DND-41 (cell line): ENCODE measurements at regions not wholly inside any gene's neighbourhood (a gene's known extent, or its start where the extent isn't known, plus 50 kb on each side); places are given as distances from the start of the nearest gene placed in this dataset.

ENCODE experiments used
- ATAC-seq: fragments of 200-7000 bp; cut with Tn5 transposase; 3 replicates; pipeline ENCODE4 v1.9.1; 2021; ENCODE audit warnings: low read depth; ENCODE audit not compliant: insufficient read depth
- DNase-seq: peaks from one replicate; pipeline ENCODE4 v3.0.0-alpha.2; 2020
- H2AFZ ChIP-seq: 2 replicates; pipeline ENCODE4 v1.6.0; 2012; ENCODE audit warnings: low read depth, low read length
- H3K27ac ChIP-seq: 2 replicates; pipeline ENCODE4 v1.5.1; 2012; ENCODE audit warnings: low read length, inconsistent platforms
- H3K27me3 ChIP-seq: fragments of 200-600 bp; sonication (generic); 2 replicates; pipeline ENCODE4 v1.6.0; 2012; ENCODE audit warnings: low read length, mild to moderate bottlenecking, inconsistent platforms; ENCODE audit not compliant: insufficient read depth, poor library complexity
- H3K36me3 ChIP-seq: 2 replicates; pipeline ENCODE4 v1.5.1; 2012; ENCODE audit warnings: low read length, inconsistent platforms; ENCODE audit not compliant: insufficient read depth
- H3K4me1 ChIP-seq: 2 replicates; pipeline ENCODE4 v1.5.1; 2012; ENCODE audit warnings: mild to moderate bottlenecking, low read length; ENCODE audit not compliant: insufficient read depth
- H3K4me2 ChIP-seq: 2 replicates; pipeline ENCODE4 v1.6.0; 2012; ENCODE audit warnings: mild to moderate bottlenecking, moderate library complexity, low read length, inconsistent platforms; ENCODE audit not compliant: insufficient read depth
- H3K4me3 ChIP-seq, 2 experiments: fragments of 200-600 bp in 1 of 2; shearing (Covaris generic) in 1 of 2; 2 replicates each; pipeline ENCODE4 v1.5.1; 2012 to 2016; ENCODE audit warnings: inconsistent platforms in 2 of 2, low read length in 2 of 2, mild to moderate bottlenecking in 2 of 2, low read depth in 1 of 2, moderate library complexity in 1 of 2
- H3K79me2 ChIP-seq: 2 replicates; pipeline ENCODE4 v1.6.0; 2012; ENCODE audit warnings: low read length, inconsistent platforms; ENCODE audit not compliant: insufficient read depth
- H3K9ac ChIP-seq: 2 replicates; pipeline ENCODE4 v1.6.0; 2012; ENCODE audit warnings: low read depth, mild to moderate bottlenecking, inconsistent platforms, low read length, moderate library complexity
- H3K9me3 ChIP-seq: 2 replicates; pipeline ENCODE4 v1.5.1; 2012; ENCODE audit warnings: low read length, moderate library complexity, mild to moderate bottlenecking, inconsistent platforms; ENCODE audit not compliant: insufficient read depth, severe bottlenecking
- H4K20me1 ChIP-seq: 2 replicates; pipeline ENCODE4 v1.6.0; 2012; ENCODE audit warnings: low read length; ENCODE audit not compliant: insufficient read depth
- EZH2 ChIP-seq: IDR thresholded peaks from 3 replicates; pipeline ENCODE4 v1.6.1; 2012; ENCODE audit warnings: borderline replicate concordance, low read depth, mild to moderate bottlenecking, moderate library complexity, low read length, inconsistent platforms; ENCODE audit not compliant: severe bottlenecking
- TF ChIP-seq, protein P1 (sequence below): IDR thresholded peaks from 2 replicates; pipeline ENCODE4 v1.5.1; 2012; ENCODE audit warnings: borderline replicate concordance, low read length, moderate library complexity, mild to moderate bottlenecking; ENCODE audit not compliant: poor library complexity, severe bottlenecking; ENCODE audit errors: extremely low read depth

GRCh38 chr6:51542475-51542874 is 544.9 kb downstream of the PKHD1 start:
- Histone ChIP-seq H3K4me2 (no peak overlapping the region), H3K27ac (no peak overlapping the region), H3K27me3 (no peaks in the 10 kb centered on the region), H2AFZ (peak overlapping the region; percentile 51), H4K20me1 (no peaks in the 10 kb centered on the region), H3K9me3 (no peaks in the 10 kb centered on the region), H3K9ac (no peak overlapping the region), H3K4me3 (no peak overlapping the region), H3K36me3 (no peaks in the 10 kb centered on the region), H3K4me1 (no peaks in the 10 kb centered on the region), H3K79me2 (no peaks in the 10 kb centered on the region)
- no peak for TF ChIP-seq EZH2
- TF ChIP-seq, protein P1, sequence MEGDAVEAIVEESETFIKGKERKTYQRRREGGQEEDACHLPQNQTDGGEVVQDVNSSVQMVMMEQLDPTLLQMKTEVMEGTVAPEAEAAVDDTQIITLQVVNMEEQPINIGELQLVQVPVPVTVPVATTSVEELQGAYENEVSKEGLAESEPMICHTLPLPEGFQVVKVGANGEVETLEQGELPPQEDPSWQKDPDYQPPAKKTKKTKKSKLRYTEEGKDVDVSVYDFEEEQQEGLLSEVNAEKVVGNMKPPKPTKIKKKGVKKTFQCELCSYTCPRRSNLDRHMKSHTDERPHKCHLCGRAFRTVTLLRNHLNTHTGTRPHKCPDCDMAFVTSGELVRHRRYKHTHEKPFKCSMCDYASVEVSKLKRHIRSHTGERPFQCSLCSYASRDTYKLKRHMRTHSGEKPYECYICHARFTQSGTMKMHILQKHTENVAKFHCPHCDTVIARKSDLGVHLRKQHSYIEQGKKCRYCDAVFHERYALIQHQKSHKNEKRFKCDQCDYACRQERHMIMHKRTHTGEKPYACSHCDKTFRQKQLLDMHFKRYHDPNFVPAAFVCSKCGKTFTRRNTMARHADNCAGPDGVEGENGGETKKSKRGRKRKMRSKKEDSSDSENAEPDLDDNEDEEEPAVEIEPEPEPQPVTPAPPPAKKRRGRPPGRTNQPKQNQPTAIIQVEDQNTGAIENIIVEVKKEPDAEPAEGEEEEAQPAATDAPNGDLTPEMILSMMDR, result no peak
- ATAC-seq (no peak), DNase-seq (no peak)

GRCh38 chr6:51550243-51550642 is 537.2 kb downstream of the PKHD1 start:
- TF ChIP-seq EZH2, result no peak
- TF ChIP-seq, protein P1, result no peak
- Histone ChIP-seq H4K20me1 (no peaks in the 10 kb centered on the region), H3K27ac (no peak overlapping the region)

GRCh38 chr6:51552435-51552834 is 535.0 kb downstream of the PKHD1 start:
- Histone ChIP-seq H3K4me2 (no peak overlapping the region), H4K20me1 (no peaks in the 10 kb centered on the region), H2AFZ (no peak overlapping the region), H3K4me3 (no peak overlapping the region), H3K36me3 (no peaks in the 10 kb centered on the region), H3K27ac (no peak overlapping the region), H3K4me1 (peaks cover 12% of the 10 kb centered on the region), H3K9ac (no peak overlapping the region), H3K79me2 (no peaks in the 10 kb centered on the region), H3K27me3 (no peaks in the 10 kb centered on the region), H3K9me3 (no peaks in the 10 kb centered on the region)
- TF ChIP-seq, protein P1, result no peak
- no peak for TF ChIP-seq EZH2
- DNase-seq (no peak), ATAC-seq (no peak)

More at GRCh38 chr6:51550243-51550642, 537.2 kb downstream of the PKHD1 start:
- H3K4me1 ChIP-seq, result no peaks in the 10 kb centered on the region
- H3K79me2 ChIP-seq, result no peaks in the 10 kb centered on the region
- H2AFZ ChIP-seq, result no peak overlapping the region
- no peaks in the 10 kb centered on the region for H3K9me3 ChIP-seq
- no peak overlapping the region for H3K4me2 ChIP-seq
- H3K9ac ChIP-seq, result no peak overlapping the region
- H3K27me3 ChIP-seq, result no peaks in the 10 kb centered on the region
- ATAC-seq (no peak), DNase-seq (no peak)
- H3K4me3 ChIP-seq, result no peak overlapping the region
- H3K36me3 ChIP-seq, result no peaks in the 10 kb centered on the region
